ENCODE measurements at regions not wholly inside any gene's neighbourhood (a gene's known extent, or its start where the extent isn't known, plus 50 kb on each side); places are given as distances from the start of the nearest gene placed in this dataset.

DNA sequence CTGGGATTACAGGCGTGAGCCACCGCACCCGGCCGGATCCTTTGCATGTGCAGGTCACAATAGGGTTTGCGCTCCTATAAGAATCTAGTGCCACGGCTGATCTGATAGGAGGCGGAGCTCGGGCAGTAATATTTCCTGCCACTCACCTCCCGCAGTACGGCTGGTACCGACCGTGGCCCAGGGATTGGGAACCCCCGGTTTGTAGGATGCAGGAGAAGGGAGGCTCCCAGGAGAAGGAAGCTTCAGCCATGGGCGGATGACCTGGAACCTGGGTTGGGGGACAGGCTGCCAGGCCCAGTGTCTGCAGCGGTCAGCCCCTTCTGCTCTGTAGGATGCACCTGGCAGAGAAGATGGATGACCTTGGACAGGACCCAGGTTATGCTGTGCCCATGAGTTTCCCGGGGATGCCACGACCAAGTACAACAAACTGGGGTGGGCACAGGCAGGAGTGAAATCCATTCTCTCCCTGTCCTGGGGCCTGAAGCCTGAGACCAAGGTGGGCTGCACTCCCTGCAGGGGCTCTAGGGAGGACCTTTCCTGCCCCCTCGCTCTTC is 818.9 kb downstream of the BRD1 start:
- CTCF ChIA-PET, result interaction anchor here (1.1 kb wide), 1 partner anchor 65 kb away, joined by 4 read pairs; no protein-coding TSS in a partner anchor
- no peak overlapping the region for H3K27ac ChIP-seq (ENCODE audit: extremely low read depth, low read depth, low read length)
- H3K36me3 ChIP-seq (ENCODE audit: control insufficient read depth in 2 of 2, insufficient read depth in 1 of 2, low read length in 2 of 2), result no peaks in the 10 kb centered on the region
- POLR2A ChIA-PET, result no interaction called here
- H3K4me3 ChIP-seq (ENCODE audit: low read depth, low read length), result no peak overlapping the region
- no peaks in the 10 kb centered on the region for H3K4me1 ChIP-seq (ENCODE audit: control insufficient read depth, insufficient read depth, low read length)
- TF ChIP-seq, protein P1, sequence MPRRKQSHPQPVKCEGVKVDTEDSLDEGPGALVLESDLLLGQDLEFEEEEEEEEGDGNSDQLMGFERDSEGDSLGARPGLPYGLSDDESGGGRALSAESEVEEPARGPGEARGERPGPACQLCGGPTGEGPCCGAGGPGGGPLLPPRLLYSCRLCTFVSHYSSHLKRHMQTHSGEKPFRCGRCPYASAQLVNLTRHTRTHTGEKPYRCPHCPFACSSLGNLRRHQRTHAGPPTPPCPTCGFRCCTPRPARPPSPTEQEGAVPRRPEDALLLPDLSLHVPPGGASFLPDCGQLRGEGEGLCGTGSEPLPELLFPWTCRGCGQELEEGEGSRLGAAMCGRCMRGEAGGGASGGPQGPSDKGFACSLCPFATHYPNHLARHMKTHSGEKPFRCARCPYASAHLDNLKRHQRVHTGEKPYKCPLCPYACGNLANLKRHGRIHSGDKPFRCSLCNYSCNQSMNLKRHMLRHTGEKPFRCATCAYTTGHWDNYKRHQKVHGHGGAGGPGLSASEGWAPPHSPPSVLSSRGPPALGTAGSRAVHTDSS (tag by site-specific recombination; IDR thresholded peaks at IDR 0.05), result no peak
- TF ChIP-seq, protein P2, sequence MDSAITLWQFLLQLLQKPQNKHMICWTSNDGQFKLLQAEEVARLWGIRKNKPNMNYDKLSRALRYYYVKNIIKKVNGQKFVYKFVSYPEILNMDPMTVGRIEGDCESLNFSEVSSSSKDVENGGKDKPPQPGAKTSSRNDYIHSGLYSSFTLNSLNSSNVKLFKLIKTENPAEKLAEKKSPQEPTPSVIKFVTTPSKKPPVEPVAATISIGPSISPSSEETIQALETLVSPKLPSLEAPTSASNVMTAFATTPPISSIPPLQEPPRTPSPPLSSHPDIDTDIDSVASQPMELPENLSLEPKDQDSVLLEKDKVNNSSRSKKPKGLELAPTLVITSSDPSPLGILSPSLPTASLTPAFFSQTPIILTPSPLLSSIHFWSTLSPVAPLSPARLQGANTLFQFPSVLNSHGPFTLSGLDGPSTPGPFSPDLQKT (IDR thresholded peaks at IDR 0.05; ENCODE audit: borderline replicate concordance, low read depth, low read length), result no peak
- TF ChIP-seq ZNF561 (tag by site-specific recombination; IDR thresholded peaks at IDR 0.05; ENCODE audit: borderline replicate concordance) (no peak), ZNF701 (tag by site-specific recombination; IDR thresholded peaks at IDR 0.05) (no peak), ZNF114 (tag by site-specific recombination; IDR thresholded peaks at IDR 0.05) (no peak), ZNF596 (tag by site-specific recombination; IDR thresholded peaks at IDR 0.05) (no peak), GLI2 (tag by site-specific recombination; IDR thresholded peaks at IDR 0.05; ENCODE audit: borderline replicate concordance, low read depth) (no peak), MYNN (tag by site-specific recombination; IDR thresholded peaks at IDR 0.05; ENCODE audit: borderline replicate concordance) (no peak), ZSCAN16 (tag by site-specific recombination; IDR thresholded peaks at IDR 0.05) (no peak), ZNF600 (tag by site-specific recombination; IDR thresholded peaks at IDR 0.05) (no peak)
- TF ChIP-seq, protein P3, sequence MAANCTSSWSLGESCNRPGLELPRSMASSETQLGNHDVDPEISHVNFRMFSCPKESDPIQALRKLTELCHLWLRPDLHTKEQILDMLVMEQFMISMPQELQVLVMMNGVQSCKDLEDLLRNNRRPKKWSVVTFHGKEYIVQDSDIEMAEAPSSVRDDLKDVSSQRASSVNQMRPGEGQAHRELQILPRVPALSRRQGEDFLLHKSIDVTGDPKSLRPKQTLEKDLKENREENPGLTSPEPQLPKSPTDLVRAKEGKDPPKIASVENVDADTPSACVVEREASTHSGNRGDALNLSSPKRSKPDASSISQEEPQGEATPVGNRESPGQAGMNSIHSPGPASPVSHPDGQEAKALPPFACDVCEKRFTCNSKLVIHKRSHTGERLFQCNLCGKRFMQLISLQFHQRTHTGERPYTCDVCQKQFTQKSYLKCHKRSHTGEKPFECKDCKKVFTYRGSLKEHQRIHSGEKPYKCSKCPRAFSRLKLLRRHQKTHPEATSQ (tag by site-specific recombination; IDR thresholded peaks at IDR 0.05), result no peak
- TF ChIP-seq, protein P4, sequence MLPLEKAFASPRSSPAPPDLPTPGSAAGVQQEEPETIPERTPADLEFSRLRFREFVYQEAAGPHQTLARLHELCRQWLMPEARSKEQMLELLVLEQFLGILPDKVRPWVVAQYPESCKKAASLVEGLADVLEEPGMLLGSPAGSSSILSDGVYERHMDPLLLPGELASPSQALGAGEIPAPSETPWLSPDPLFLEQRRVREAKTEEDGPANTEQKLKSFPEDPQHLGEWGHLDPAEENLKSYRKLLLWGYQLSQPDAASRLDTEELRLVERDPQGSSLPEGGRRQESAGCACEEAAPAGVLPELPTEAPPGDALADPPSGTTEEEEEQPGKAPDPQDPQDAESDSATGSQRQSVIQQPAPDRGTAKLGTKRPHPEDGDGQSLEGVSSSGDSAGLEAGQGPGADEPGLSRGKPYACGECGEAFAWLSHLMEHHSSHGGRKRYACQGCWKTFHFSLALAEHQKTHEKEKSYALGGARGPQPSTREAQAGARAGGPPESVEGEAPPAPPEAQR (tag by site-specific recombination; IDR thresholded peaks at IDR 0.05), result no peak
- TF ChIP-seq, protein P5, sequence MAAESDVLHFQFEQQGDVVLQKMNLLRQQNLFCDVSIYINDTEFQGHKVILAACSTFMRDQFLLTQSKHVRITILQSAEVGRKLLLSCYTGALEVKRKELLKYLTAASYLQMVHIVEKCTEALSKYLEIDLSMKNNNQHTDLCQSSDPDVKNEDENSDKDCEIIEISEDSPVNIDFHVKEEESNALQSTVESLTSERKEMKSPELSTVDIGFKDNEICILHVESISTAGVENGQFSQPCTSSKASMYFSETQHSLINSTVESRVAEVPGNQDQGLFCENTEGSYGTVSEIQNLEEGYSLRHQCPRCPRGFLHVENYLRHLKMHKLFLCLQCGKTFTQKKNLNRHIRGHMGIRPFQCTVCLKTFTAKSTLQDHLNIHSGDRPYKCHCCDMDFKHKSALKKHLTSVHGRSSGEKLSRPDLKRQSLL (tag by site-specific recombination; IDR thresholded peaks at IDR 0.05), result no peak
- no peaks in the 10 kb centered on the region for H3K9me3 ChIP-seq (ENCODE audit: control insufficient read depth, insufficient read depth, low read depth, low read length)

DNA sequence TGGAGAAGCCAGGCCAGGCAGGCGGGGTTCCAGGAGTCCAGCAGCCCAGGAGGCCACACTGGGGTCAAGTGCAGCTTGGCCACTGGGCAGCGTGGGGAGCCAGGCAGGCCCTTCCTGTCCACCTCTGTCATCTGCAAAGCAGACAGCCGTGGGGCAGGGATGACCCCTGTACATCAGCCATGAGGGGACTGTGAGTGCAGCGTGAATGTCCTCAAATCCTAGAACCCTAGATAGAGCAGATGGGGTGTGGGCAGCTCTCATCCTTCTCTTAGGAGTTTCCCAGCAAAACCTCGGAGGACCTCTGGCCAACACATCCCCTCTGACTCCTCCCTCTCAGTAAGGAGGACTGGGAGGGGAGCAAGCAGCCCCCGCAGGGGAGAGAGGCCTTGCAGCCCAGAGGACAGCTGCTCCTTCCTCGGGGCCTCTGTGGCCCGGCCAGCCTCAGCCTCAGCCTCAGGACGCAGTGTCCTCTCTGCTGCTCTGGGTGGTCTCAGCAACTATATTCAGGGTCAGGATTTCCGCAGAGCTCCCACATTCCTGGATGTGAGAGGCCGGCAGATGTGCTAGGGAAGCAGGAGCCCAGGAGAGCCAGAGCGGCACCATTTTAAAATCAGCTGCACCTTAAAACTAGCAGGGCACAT is 820.5 kb downstream of the BRD1 start:
- Histone ChIP-seq H3K4me3 (ENCODE audit: low read depth, low read length) (no peak overlapping the region), H3K36me3 (ENCODE audit: control insufficient read depth in 2 of 2, insufficient read depth in 1 of 2, low read length in 2 of 2) (no peaks in the 10 kb centered on the region), H3K9me3 (ENCODE audit: control insufficient read depth, insufficient read depth, low read depth, low read length) (no peaks in the 10 kb centered on the region), H3K4me1 (ENCODE audit: control insufficient read depth, insufficient read depth, low read length) (no peaks in the 10 kb centered on the region), H3K27ac (ENCODE audit: extremely low read depth, low read depth, low read length) (no peak overlapping the region)
- CTCF ChIA-PET, result interaction anchor here (0.9 kb wide), 1 partner anchor 40 kb away, joined by 5 read pairs; no protein-coding TSS in a partner anchor
- POLR2A ChIA-PET, result no interaction called here
- TF ChIP-seq ZNF658 (tag by site-specific recombination; IDR thresholded peaks at IDR 0.05) (no peak), ZNF600 (tag by site-specific recombination; IDR thresholded peaks at IDR 0.05) (no peak), PRDM1 (tag by site-specific recombination; IDR thresholded peaks at IDR 0.05) (no peak), ZNF621 (tag by site-specific recombination; IDR thresholded peaks at IDR 0.05) (no peak), OVOL3 (tag by site-specific recombination; IDR thresholded peaks at IDR 0.05) (no peak), ZNF596 (tag by site-specific recombination; IDR thresholded peaks at IDR 0.05) (no peak), ZNF274 (IDR thresholded peaks at IDR 0.05; ENCODE audit: low read length) (no peak), ZNF274 (tag by site-specific recombination; IDR thresholded peaks at IDR 0.05; ENCODE audit: borderline replicate concordance) (no peak), ZNF211 (tag by site-specific recombination; IDR thresholded peaks at IDR 0.05; ENCODE audit: low read depth) (no peak), GLIS1 (tag by site-specific recombination; IDR thresholded peaks at IDR 0.05) (no peak), KLF8 (tag by site-specific recombination; IDR thresholded peaks at IDR 0.05) (no peak)
- TF ChIP-seq, protein P6, sequence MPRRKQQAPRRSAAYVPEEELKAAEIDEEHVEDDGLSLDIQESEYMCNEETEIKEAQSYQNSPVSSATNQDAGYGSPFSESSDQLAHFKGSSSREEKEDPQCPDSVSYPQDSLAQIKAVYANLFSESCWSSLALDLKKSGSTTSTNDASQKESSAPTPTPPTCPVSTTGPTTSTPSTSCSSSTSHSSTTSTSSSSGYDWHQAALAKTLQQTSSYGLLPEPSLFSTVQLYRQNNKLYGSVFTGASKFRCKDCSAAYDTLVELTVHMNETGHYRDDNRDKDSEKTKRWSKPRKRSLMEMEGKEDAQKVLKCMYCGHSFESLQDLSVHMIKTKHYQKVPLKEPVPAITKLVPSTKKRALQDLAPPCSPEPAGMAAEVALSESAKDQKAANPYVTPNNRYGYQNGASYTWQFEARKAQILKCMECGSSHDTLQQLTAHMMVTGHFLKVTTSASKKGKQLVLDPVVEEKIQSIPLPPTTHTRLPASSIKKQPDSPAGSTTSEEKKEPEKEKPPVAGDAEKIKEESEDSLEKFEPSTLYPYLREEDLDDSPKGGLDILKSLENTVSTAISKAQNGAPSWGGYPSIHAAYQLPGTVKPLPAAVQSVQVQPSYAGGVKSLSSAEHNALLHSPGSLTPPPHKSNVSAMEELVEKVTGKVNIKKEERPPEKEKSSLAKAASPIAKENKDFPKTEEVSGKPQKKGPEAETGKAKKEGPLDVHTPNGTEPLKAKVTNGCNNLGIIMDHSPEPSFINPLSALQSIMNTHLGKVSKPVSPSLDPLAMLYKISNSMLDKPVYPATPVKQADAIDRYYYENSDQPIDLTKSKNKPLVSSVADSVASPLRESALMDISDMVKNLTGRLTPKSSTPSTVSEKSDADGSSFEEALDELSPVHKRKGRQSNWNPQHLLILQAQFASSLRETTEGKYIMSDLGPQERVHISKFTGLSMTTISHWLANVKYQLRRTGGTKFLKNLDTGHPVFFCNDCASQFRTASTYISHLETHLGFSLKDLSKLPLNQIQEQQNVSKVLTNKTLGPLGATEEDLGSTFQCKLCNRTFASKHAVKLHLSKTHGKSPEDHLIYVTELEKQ (tag by site-specific recombination; IDR thresholded peaks at IDR 0.05; ENCODE audit: borderline replicate concordance), result no peak
